IMR-90 (cell line): ENCODE measurements at regions not wholly inside any gene's neighbourhood (a gene's known extent, or its start where the extent isn't known, plus 50 kb on each side); places are given as distances from the start of the nearest gene placed in this dataset.

ENCODE experiments used
- ATAC-seq: fragments of 200-7000 bp; cut with Tn5 transposase; 2 replicates; pipeline ENCODE4 v1.9.1; 2020; ENCODE audit warnings: low read depth, mild to moderate bottlenecking, moderate library complexity
- BruUV-seq: library from RNA; stranded (reverse); fragments of 400-500 nt; replicated peaks from 2 replicates; lab custom pipeline; 2021; lab: Mats Ljungman, UMichigan
- CTCF ChIA-PET: fragments of 300-600 bp; formaldehyde crosslinking; extraction: SDS; loops from one replicate; lab custom pipeline; 2021; ENCODE audit warnings: antibody characterized with exemption; lab: Yijun Ruan, JAX
- POLR2A ChIA-PET: fragments of 300-600 bp; sonication (Branson Sonifier 250); formaldehyde crosslinking; loops from one replicate; lab custom pipeline; 2022; ENCODE audit warnings: antibody characterized with exemption; ENCODE audit not compliant: unreplicated experiment; lab: Charles Lee
- DNase-seq: peaks from one replicate; pipeline ENCODE4 v3.0.0; 2013
- H2AFZ ChIP-seq: replicated peaks from 2 replicates; pipeline ENCODE3; 2013; ENCODE audit warnings: low read length, mild to moderate bottlenecking; ENCODE audit not compliant: poor library complexity
- H2AK5ac ChIP-seq: 2 replicates; pipeline ENCODE4 v1.6.1; 2013; ENCODE audit warnings: low read depth, low read length, inconsistent platforms
- H2AK9ac ChIP-seq: replicated peaks from 2 replicates; pipeline ENCODE3; 2013; ENCODE audit warnings: mild to moderate bottlenecking, low read depth, low read length, moderate library complexity; ENCODE audit not compliant: poor library complexity
- H2BK120ac ChIP-seq: 2 replicates; pipeline ENCODE4 v1.6.1; 2013; ENCODE audit warnings: low read depth, low read length, inconsistent platforms
- H2BK15ac ChIP-seq: 3 replicates; pipeline ENCODE4 v1.6.1; 2013; ENCODE audit warnings: low read depth, low read length, inconsistent platforms
- H2BK20ac ChIP-seq: 2 replicates; pipeline ENCODE4 v1.6.1; 2013; ENCODE audit warnings: low read depth, mild to moderate bottlenecking, inconsistent platforms, low read length, moderate library complexity
- H2BK5ac ChIP-seq: 2 replicates; pipeline ENCODE4 v1.6.1; 2013; ENCODE audit warnings: mild to moderate bottlenecking, low read depth, low read length, inconsistent platforms; ENCODE audit not compliant: poor library complexity, severe bottlenecking
- H3K14ac ChIP-seq: replicated peaks from 2 replicates; pipeline ENCODE4 v1.6.1; 2013; ENCODE audit warnings: low read depth, low read length, inconsistent platforms
- H3K18ac ChIP-seq: 2 replicates; pipeline ENCODE4 v1.6.1; 2013; ENCODE audit warnings: low read depth, low read length, control low read depth
- H3K23ac ChIP-seq: 2 replicates; pipeline ENCODE4 v1.6.1; 2013; ENCODE audit warnings: low read depth, low read length, inconsistent platforms
- H3K27ac ChIP-seq: 2 replicates; pipeline ENCODE4 v1.5.1; 2013; ENCODE audit warnings: mild to moderate bottlenecking, control low read depth, low read length; ENCODE audit not compliant: insufficient read depth
- H3K27me3 ChIP-seq: 2 replicates; pipeline ENCODE4 v1.6.1; 2013; ENCODE audit warnings: low read length; ENCODE audit not compliant: control insufficient read depth, insufficient read depth
- H3K36me3 ChIP-seq: 2 replicates; pipeline ENCODE4 v1.6.1; 2013; ENCODE audit warnings: low read length, mixed read lengths; ENCODE audit not compliant: control insufficient read depth, insufficient read depth
- H3K4ac ChIP-seq: 2 replicates; pipeline ENCODE4 v1.6.1; 2013; ENCODE audit warnings: low read depth, low read length, inconsistent platforms
- H3K4me1 ChIP-seq: 2 replicates; pipeline ENCODE4 v1.6.1; 2013; ENCODE audit warnings: low read length, mixed read lengths; ENCODE audit not compliant: control insufficient read depth, insufficient read depth
- H3K4me2 ChIP-seq: 2 replicates; pipeline ENCODE4 v1.6.1; 2013; ENCODE audit warnings: low read depth, mild to moderate bottlenecking, control low read depth, low read length, moderate library complexity
- H3K4me3 ChIP-seq: 2 replicates; pipeline ENCODE4 v1.5.1; 2013; ENCODE audit warnings: low read depth, mild to moderate bottlenecking, control low read depth, low read length, moderate library complexity; ENCODE audit not compliant: insufficient read depth
- H3K56ac ChIP-seq: 2 replicates; pipeline ENCODE4 v1.6.1; 2013; ENCODE audit warnings: low read length, inconsistent platforms; ENCODE audit not compliant: insufficient read depth; ENCODE audit errors: extremely low read depth
- H3K79me1 ChIP-seq, 2 experiments: 2 replicates each; pipeline ENCODE4 v1.6.1; 2013; ENCODE audit warnings: low read length in 2 of 2, inconsistent platforms in 1 of 2, low read depth in 1 of 2
- H3K9ac ChIP-seq: 2 replicates; pipeline ENCODE4 v1.6.1; 2013; ENCODE audit warnings: low read depth, low read length, control low read depth
- H3K9me1 ChIP-seq: 2 replicates; pipeline ENCODE4 v1.6.1; 2013; ENCODE audit warnings: low read length, inconsistent platforms; ENCODE audit not compliant: insufficient read depth
- H3K9me3 ChIP-seq: 2 replicates; pipeline ENCODE4 v1.6.1; 2013; ENCODE audit warnings: low read length; ENCODE audit not compliant: control insufficient read depth, insufficient read depth
- H4K20me1 ChIP-seq: 2 replicates; pipeline ENCODE4 v1.6.1; 2013; ENCODE audit warnings: low read length, inconsistent platforms; ENCODE audit not compliant: insufficient read depth
- H4K5ac ChIP-seq: 2 replicates; pipeline ENCODE4 v1.6.1; 2013; ENCODE audit warnings: mild to moderate bottlenecking, low read depth, low read length, control low read depth
- H4K8ac ChIP-seq, 2 experiments: 2 replicates each; pipeline ENCODE4 v1.6.1; 2013; ENCODE audit warnings: low read depth in 2 of 2, low read length in 2 of 2, control low read depth in 1 of 2, inconsistent platforms in 1 of 2
- H4K91ac ChIP-seq: 2 replicates; pipeline ENCODE4 v1.6.1; 2013; ENCODE audit warnings: low read depth, low read length, inconsistent platforms; ENCODE audit not compliant: insufficient read depth
- BHLHE40 ChIP-seq: fragments of 150-350 bp; IDR thresholded peaks from 2 replicates; pipeline ENCODE4 v1.6.1; 2016; ENCODE audit warnings: mild to moderate bottlenecking, low read depth, low read length
- CEBPB ChIP-seq: IDR thresholded peaks from 2 replicates; pipeline ENCODE4 v1.6.1; 2012; ENCODE audit warnings: low read depth, low read length, improper control_type of control experiment
- CHD1 ChIP-seq: IDR thresholded peaks from 2 replicates; pipeline ENCODE4 v1.6.1; 2012; ENCODE audit warnings: low read depth, low read length, improper control_type of control experiment
- ELK1 ChIP-seq: fragments of 150-350 bp; IDR thresholded peaks from 2 replicates; pipeline ENCODE4 v1.6.1; 2016; ENCODE audit warnings: low read depth, mild to moderate bottlenecking, low read length, moderate library complexity, borderline replicate concordance
- FOS ChIP-seq: fragments of 150-350 bp; IDR thresholded peaks from 2 replicates; pipeline ENCODE4 v1.6.1; 2016; ENCODE audit warnings: low read depth, low read length
- MAFK ChIP-seq: IDR thresholded peaks from 2 replicates; pipeline ENCODE4 v1.6.1; 2012; ENCODE audit warnings: low read depth, low read length, improper control_type of control experiment
- MAZ ChIP-seq: IDR thresholded peaks from 2 replicates; pipeline ENCODE4 v1.6.1; 2012; ENCODE audit warnings: low read depth, mild to moderate bottlenecking, low read length, improper control_type of control experiment, moderate library complexity, borderline replicate concordance
- MXI1 ChIP-seq: IDR thresholded peaks from 2 replicates; pipeline ENCODE4 v1.6.1; 2012; ENCODE audit warnings: low read depth, mild to moderate bottlenecking, low read length, moderate library complexity, borderline replicate concordance
- NFE2L2 ChIP-seq: fragments of 150-350 bp; IDR thresholded peaks from 2 replicates; pipeline ENCODE4 v1.6.1; 2016; ENCODE audit warnings: low read depth, mild to moderate bottlenecking, low read length
- POLR2A ChIP-seq: IDR thresholded peaks from 2 replicates; pipeline ENCODE4 v1.6.1; 2012; ENCODE audit warnings: mild to moderate bottlenecking, low read depth, low read length
- RAD21 ChIP-seq: IDR thresholded peaks from 2 replicates; pipeline ENCODE4 v1.6.1; 2012; ENCODE audit warnings: low read length, improper control_type of control experiment
- RCOR1 ChIP-seq: IDR thresholded peaks from 2 replicates; pipeline ENCODE4 v1.6.1; 2012; ENCODE audit warnings: mild to moderate bottlenecking, low read length, improper control_type of control experiment; ENCODE audit not compliant: insufficient replicate concordance
- RFX5 ChIP-seq: IDR thresholded peaks from 2 replicates; pipeline ENCODE4 v1.8.0; 2012; ENCODE audit warnings: low read depth, mild to moderate bottlenecking, low read length, moderate library complexity
- SMC3 ChIP-seq: fragments of 150-350 bp; IDR thresholded peaks from 2 replicates; pipeline ENCODE4 v1.6.1; 2016; ENCODE audit warnings: low read depth, mild to moderate bottlenecking, antibody characterized with exemption, low read length, moderate library complexity
- WGBS, 2 experiments: methylation state at CpG; one replicate each; pipeline versions ENCODE4 v1.1.5 to v1.1.7; 2013; ENCODE audit warnings: missing lambda C conversion rate in 2 of 2; ENCODE audit not compliant: insufficient read length in 1 of 2; ENCODE audit errors: extremely low coverage in 2 of 2; 5-methylcytosine and 5-hydroxymethylcytosine counted together
- dilution Hi-C: fragments of 300-500 bp; cut with HindIII; formaldehyde crosslinking; loops from one replicate; pipeline ENCODE4 v1.14.3; 2018; ENCODE audit warnings: low sequenced_read_pairs; ENCODE audit not compliant: unreplicated experiment
- in situ Hi-C: fragments of 300-500 bp; cut with MboI; formaldehyde crosslinking; loops from 3 replicates; pipeline ENCODE4 v1.14.3; 2019; ENCODE audit warnings: low sequenced_read_pairs, inconsistent platforms, mixed read lengths
- intact Hi-C: fragments of 100-400 bp; cut with micrococcal nuclease; formaldehyde crosslinking; loops from 2 replicates; pipeline ENCODE4 v1.10.0; 2022
- TF ChIP-seq, protein P1 (sequence below): fragments of 150-350 bp; IDR thresholded peaks from 2 replicates; pipeline ENCODE4 v1.6.1; 2017; ENCODE audit warnings: mild to moderate bottlenecking, antibody characterized with exemption, low read length, low read depth
- TF ChIP-seq, protein P2 (sequence below): conservative IDR thresholded peaks from 2 replicates; pipeline ENCODE4 v1.5.1; 2012; ENCODE audit warnings: mild to moderate bottlenecking, low read depth, low read length, improper control_type of control experiment

DNA sequence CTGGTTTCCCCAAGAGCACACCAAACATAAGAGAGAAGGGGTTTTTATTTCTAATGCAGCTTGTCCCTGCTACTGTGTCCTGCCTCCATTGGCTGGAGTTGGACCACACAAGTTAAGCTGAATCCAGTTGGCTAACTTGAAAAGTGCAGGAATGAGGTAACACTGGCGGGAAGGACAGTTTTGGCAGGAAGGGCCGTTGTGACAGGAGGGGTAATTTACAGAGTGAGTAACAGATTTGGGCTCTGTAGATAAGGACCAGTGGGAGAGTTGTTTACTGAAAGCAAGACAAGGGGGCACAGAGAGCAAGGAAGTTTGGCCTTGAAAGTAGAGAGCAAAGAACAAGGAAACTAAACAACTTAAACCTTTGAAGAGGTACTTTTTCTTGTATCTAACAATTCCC is 1623.3 kb upstream of the RAG2 start:
- in situ Hi-C loops, result no loop called here
- Histone ChIP-seq H2AK9ac (no peak overlapping the region), H3K9me1 (no peaks in the 10 kb centered on the region), H3K4me2 (no peak overlapping the region), H3K79me1 (no peaks in the 10 kb centered on the region), H2BK15ac (no peak overlapping the region), H3K9ac (no peak overlapping the region), H2AFZ (no peak overlapping the region), H2BK5ac (no peak overlapping the region), H3K4me3 (no peak overlapping the region), H4K8ac (no peak overlapping the region), H3K27me3 (no peaks in the 10 kb centered on the region), H2AK5ac (no peak overlapping the region), H3K36me3 (no peaks in the 10 kb centered on the region), H4K20me1 (no peaks in the 10 kb centered on the region), H2BK20ac (no peak overlapping the region), H3K18ac (no peak overlapping the region), H2BK120ac (no peak overlapping the region), H3K23ac (no peak overlapping the region), H3K4me1 (no peaks in the 10 kb centered on the region), H3K4ac (no peak overlapping the region), H4K5ac (no peak overlapping the region), H3K14ac (no peak overlapping the region), H3K9me3 (peaks cover 4% of the 10 kb centered on the region), H3K56ac (no peak overlapping the region), H3K27ac (no peak overlapping the region), H4K91ac (no peak overlapping the region)
- POLR2A ChIA-PET, result no interaction called here
- no peak for TF ChIP-seq MAFK
- no peak for TF ChIP-seq CEBPB
- no peak for TF ChIP-seq SMC3
- TF ChIP-seq RFX5, result no peak
- TF ChIP-seq, protein P1, sequence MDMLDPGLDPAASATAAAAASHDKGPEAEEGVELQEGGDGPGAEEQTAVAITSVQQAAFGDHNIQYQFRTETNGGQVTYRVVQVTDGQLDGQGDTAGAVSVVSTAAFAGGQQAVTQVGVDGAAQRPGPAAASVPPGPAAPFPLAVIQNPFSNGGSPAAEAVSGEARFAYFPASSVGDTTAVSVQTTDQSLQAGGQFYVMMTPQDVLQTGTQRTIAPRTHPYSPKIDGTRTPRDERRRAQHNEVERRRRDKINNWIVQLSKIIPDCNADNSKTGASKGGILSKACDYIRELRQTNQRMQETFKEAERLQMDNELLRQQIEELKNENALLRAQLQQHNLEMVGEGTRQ, result no peak
- no peak for TF ChIP-seq POLR2A
- no peak for TF ChIP-seq MAZ
- TF ChIP-seq, protein P2, sequence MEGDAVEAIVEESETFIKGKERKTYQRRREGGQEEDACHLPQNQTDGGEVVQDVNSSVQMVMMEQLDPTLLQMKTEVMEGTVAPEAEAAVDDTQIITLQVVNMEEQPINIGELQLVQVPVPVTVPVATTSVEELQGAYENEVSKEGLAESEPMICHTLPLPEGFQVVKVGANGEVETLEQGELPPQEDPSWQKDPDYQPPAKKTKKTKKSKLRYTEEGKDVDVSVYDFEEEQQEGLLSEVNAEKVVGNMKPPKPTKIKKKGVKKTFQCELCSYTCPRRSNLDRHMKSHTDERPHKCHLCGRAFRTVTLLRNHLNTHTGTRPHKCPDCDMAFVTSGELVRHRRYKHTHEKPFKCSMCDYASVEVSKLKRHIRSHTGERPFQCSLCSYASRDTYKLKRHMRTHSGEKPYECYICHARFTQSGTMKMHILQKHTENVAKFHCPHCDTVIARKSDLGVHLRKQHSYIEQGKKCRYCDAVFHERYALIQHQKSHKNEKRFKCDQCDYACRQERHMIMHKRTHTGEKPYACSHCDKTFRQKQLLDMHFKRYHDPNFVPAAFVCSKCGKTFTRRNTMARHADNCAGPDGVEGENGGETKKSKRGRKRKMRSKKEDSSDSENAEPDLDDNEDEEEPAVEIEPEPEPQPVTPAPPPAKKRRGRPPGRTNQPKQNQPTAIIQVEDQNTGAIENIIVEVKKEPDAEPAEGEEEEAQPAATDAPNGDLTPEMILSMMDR, result no peak
- TF ChIP-seq BHLHE40, result no peak
- TF ChIP-seq RAD21, result no peak
- TF ChIP-seq RCOR1, result no peak
- no peak for TF ChIP-seq NFE2L2
- TF ChIP-seq CHD1, result no peak
- no peak for TF ChIP-seq MXI1
- no peak for TF ChIP-seq FOS
- no peak for TF ChIP-seq ELK1
- dilution Hi-C loops, result no loop called here
- intact Hi-C loops, result no loop called here
- WGBS, 2 experiments, result 13% methylated on average over 2 of the region's 2 CpGs; no CpG with 5 or more reads in 1 of the 2 experiments
- CTCF ChIA-PET, result no interaction called here
- no peak for DNase-seq
- no TSS peak for BruUV-seq
- ATAC-seq, result no peak
